Endothelial cell of umbilical vein (primary cell): ENCODE measurements at regions not wholly inside any gene's neighbourhood (a gene's known extent, or its start where the extent isn't known, plus 50 kb on each side); places are given as distances from the start of the nearest gene placed in this dataset.

Experiments used
- BruUV-seq: library from RNA; stranded (reverse); fragments of 400-500 nt; replicated peaks from 2 replicates; lab custom pipeline; 2021; lab: Mats Ljungman, UMichigan
- CTCF ChIA-PET: fragments of 300-600, 350-600 bp; sonication (Branson Sonifier 250); formaldehyde crosslinking; loops from one replicate; lab custom pipeline; 2021; ENCODE audit warnings: antibody characterized with exemption, inconsistent platforms; lab: Charles Lee
- POLR2A ChIA-PET: fragments of 300-600, 350-600 bp; sonication (Branson Sonifier 250); formaldehyde crosslinking; loops from one replicate; lab custom pipeline; 2021; ENCODE audit warnings: antibody characterized with exemption, inconsistent platforms; lab: Charles Lee
- DNase-seq: peaks from one replicate; pipeline ENCODE4 v3.0.0-alpha.2; 2011; ENCODE audit warnings: low read depth, low spot score
- FAIRE-seq: peaks from 2 replicates; lab custom pipeline; 2011; peaks lifted over from hg19 to GRCh38; lab: Jason Lieb, UNC
- H2AFZ ChIP-seq: 2 replicates; pipeline ENCODE4 v1.6.0; 2012; ENCODE audit warnings: low read depth, low read length, control low read depth, inconsistent platforms
- H3K27ac ChIP-seq: 2 replicates; pipeline ENCODE4 v1.5.1; 2011; ENCODE audit warnings: low read depth, mild to moderate bottlenecking, control low read depth, low read length, moderate library complexity; ENCODE audit not compliant: insufficient read depth
- H3K27me3 ChIP-seq, 2 experiments: 2 replicates each; pipeline versions ENCODE4 v1.6.0 to v1.6.1; 2011; ENCODE audit warnings: low read length in 2 of 2, mixed read lengths in 1 of 2; ENCODE audit not compliant: control insufficient read depth in 2 of 2, insufficient read depth in 2 of 2
- H3K36me3 ChIP-seq, 2 experiments: 2 replicates in 1 of 2; 3 replicates in 1 of 2; pipeline ENCODE4 v1.5.1; 2011; ENCODE audit warnings: low read length in 2 of 2, mild to moderate bottlenecking in 1 of 2, moderate library complexity in 1 of 2; ENCODE audit not compliant: control insufficient read depth in 2 of 2, insufficient read depth in 2 of 2; ENCODE audit errors: extremely low read depth in 1 of 2
- H3K4me1 ChIP-seq: 3 replicates; pipeline ENCODE4 v1.5.1; 2011; ENCODE audit warnings: mild to moderate bottlenecking, low read length; ENCODE audit not compliant: control insufficient read depth, insufficient read depth; ENCODE audit errors: extremely low read depth
- H3K4me2 ChIP-seq: 2 replicates; pipeline ENCODE4 v1.6.1; 2011; ENCODE audit warnings: low read length, control low read depth, mixed read lengths; ENCODE audit not compliant: insufficient read depth
- H3K4me3 ChIP-seq, 3 experiments: fragments of 200-600 bp in 1 of 3; sonication (generic), shearing (Covaris generic) in 1 of 3; replicated peaks in 1 of 3; 2 replicates each; pipeline ENCODE4 v1.5.1; 2011 to 2016; ENCODE audit warnings: control low read depth in 3 of 3, low read length in 3 of 3, mild to moderate bottlenecking in 2 of 3, inconsistent platforms in 1 of 3, low read depth in 1 of 3, moderate library complexity in 1 of 3; ENCODE audit not compliant: insufficient read depth in 1 of 3
- H3K79me2 ChIP-seq: 2 replicates; pipeline ENCODE4 v1.6.0; 2012; ENCODE audit warnings: low read length, inconsistent platforms; ENCODE audit not compliant: control insufficient read depth, insufficient read depth
- H3K9ac ChIP-seq: replicated peaks from 2 replicates; pipeline ENCODE3; 2011; ENCODE audit warnings: low read length, control low read depth; ENCODE audit not compliant: insufficient read depth; ENCODE audit errors: extremely low read depth
- H3K9me1 ChIP-seq: replicated peaks from 3 replicates; pipeline ENCODE4 v1.6.0; 2011; ENCODE audit warnings: mild to moderate bottlenecking, low read length; ENCODE audit not compliant: control insufficient read depth, insufficient read depth; ENCODE audit errors: extremely low read depth
- H3K9me3 ChIP-seq: replicated peaks from 2 replicates; pipeline ENCODE4 v1.5.1; 2012; ENCODE audit warnings: low read length, inconsistent platforms; ENCODE audit not compliant: control insufficient read depth, insufficient read depth
- H4K20me1 ChIP-seq: replicated peaks from 2 replicates; pipeline ENCODE3; 2011; ENCODE audit warnings: mild to moderate bottlenecking, low read length; ENCODE audit not compliant: control insufficient read depth, insufficient read depth; ENCODE audit errors: extremely low read depth
- EZH2 ChIP-seq: IDR thresholded peaks from 2 replicates; pipeline ENCODE4 v1.6.1; 2012; ENCODE audit warnings: borderline replicate concordance, low read depth, mild to moderate bottlenecking, moderate library complexity, low read length, inconsistent platforms; ENCODE audit not compliant: severe bottlenecking
- FOS ChIP-seq: IDR thresholded peaks from 2 replicates; pipeline ENCODE4 v1.6.1; 2011; ENCODE audit warnings: mild to moderate bottlenecking, low read length, moderate library complexity, borderline replicate concordance; ENCODE audit not compliant: insufficient read depth
- GATA2 ChIP-seq: IDR thresholded peaks from 2 replicates; pipeline ENCODE4 v1.7.0; 2011; ENCODE audit warnings: low read depth, mild to moderate bottlenecking, moderate library complexity, mixed read lengths, low read length; ENCODE audit not compliant: insufficient read length, insufficient read depth
- JUN ChIP-seq: IDR thresholded peaks from 2 replicates; pipeline ENCODE4 v1.6.1; 2011; ENCODE audit warnings: borderline replicate concordance, low read depth; ENCODE audit not compliant: insufficient read length, insufficient read depth
- MAX ChIP-seq: IDR thresholded peaks from 2 replicates; pipeline ENCODE4 v1.6.1; 2011; ENCODE audit not compliant: insufficient read depth, insufficient read length
- POLR2A ChIP-seq: IDR thresholded peaks from 2 replicates; pipeline ENCODE4 v1.6.1; 2012; ENCODE audit warnings: low read depth, mild to moderate bottlenecking, control low read depth, low read length
- POLR2AphosphoS5 ChIP-seq: IDR thresholded peaks from 2 replicates; pipeline ENCODE4 v1.6.1; 2012; ENCODE audit warnings: low read depth, mild to moderate bottlenecking, control low read depth, low read length, moderate library complexity; ENCODE audit not compliant: insufficient read depth
- dilution Hi-C: fragments of 300-500 bp; cut with MboI; formaldehyde crosslinking; loops from one replicate; pipeline ENCODE4 v1.15.0; 2019; ENCODE audit warnings: low sequenced_read_pairs; ENCODE audit not compliant: extremely low pct_ligation_motif_present
- intact Hi-C: fragments of 100-400 bp; cut with micrococcal nuclease; formaldehyde crosslinking; loops from one replicate; pipeline ENCODE4 v1.10.0; 2022

GRCh38 chr2:180723712-180724111, 256.7 kb upstream of the UBE2E3 start:
- Histone ChIP-seq H3K4me2 (no peak overlapping the region), H3K27me3 (peaks cover 0 to 2% of the 10 kb centered on the region in 2 experiments), H3K9me3 (no peaks in the 10 kb centered on the region), H3K36me3 (no peaks in the 10 kb centered on the region), H3K27ac (no peak overlapping the region), H2AFZ (no peak overlapping the region), H3K79me2 (no peaks in the 10 kb centered on the region), H3K9ac (no peak overlapping the region), H3K4me3 (no peak overlapping the region), H3K9me1 (no peaks in the 10 kb centered on the region), H3K4me1 (no peaks in the 10 kb centered on the region), H4K20me1 (no peaks in the 10 kb centered on the region)
- dilution Hi-C loops (no loop called here), intact Hi-C loops (no loop called here)
- no peak for TF ChIP-seq JUN
- TF ChIP-seq GATA2: no peak
- DNase-seq (no peak), FAIRE-seq (no peak)
- ChIA-PET POLR2A (no interaction called here), CTCF (interaction anchor here (1.5 kb wide), 1 partner anchor 9 kb away, joined by 4 read pairs; no protein-coding TSS in a partner anchor)
- BruUV-seq: no TSS peak

- ChIA-PET CTCF (interaction anchor here (1.5 kb wide), 1 partner anchor 8 kb away, joined by 4 read pairs; no protein-coding TSS in a partner anchor), POLR2A (no interaction called here)
- Histone ChIP-seq H3K9me1 (no peaks in the 10 kb centered on the region), H3K36me3 (no peaks in the 10 kb centered on the region), H3K4me2 (no peak overlapping the region), H3K9me3 (no peaks in the 10 kb centered on the region), H3K27me3 (peaks cover 0 to 2% of the 10 kb centered on the region in 2 experiments), H3K9ac (no peak overlapping the region), H4K20me1 (no peaks in the 10 kb centered on the region), H3K27ac (no peak overlapping the region), H3K79me2 (no peaks in the 10 kb centered on the region), H3K4me1 (no peaks in the 10 kb centered on the region), H3K4me3 (no peak overlapping the region), H2AFZ (no peak overlapping the region)
- TF ChIP-seq POLR2AphosphoS5 (no peak), JUN (no peak), POLR2A (no peak), FOS (no peak), MAX (no peak), EZH2 (no peak)
- no peak for FAIRE-seq
- DNase-seq: no peak
- intact Hi-C loops: no loop called here
- dilution Hi-C loops: no loop called here
- no TSS peak for BruUV-seq
Measured at GRCh38 chr2:180722551-180723239, 257.7 kb upstream of the UBE2E3 start.
